K562 (cell line): ENCODE measurements at regions not wholly inside any gene's neighbourhood (a gene's known extent, or its start where the extent isn't known, plus 50 kb on each side); places are given as distances from the start of the nearest gene placed in this dataset.

Experiments
- ATAC-seq: fragments of 200-7000 bp; cut with Tn5 transposase; 3 replicates; pipeline ENCODE4 v1.9.1; 2020; ENCODE audit warnings: moderate library complexity
- BruUV-seq: library from RNA; stranded (reverse); fragments of 400-500 nt; replicated peaks from 2 replicates; lab custom pipeline; 2021; lab: Mats Ljungman, UMichigan
- CTCF ChIA-PET: fragments of 300-600 bp; formaldehyde crosslinking; extraction: SDS; loops from one replicate; lab custom pipeline; 2021; ENCODE audit warnings: low intra/inter-chr PET ratio; lab: Yijun Ruan, JAX
- POLR2A ChIA-PET: fragments of 300-600, 350-650 bp; sonication (Branson Sonifier 250); formaldehyde crosslinking; extraction: SDS; loops from one replicate; lab custom pipeline; 2021; ENCODE audit warnings: antibody characterized with exemption, inconsistent platforms; lab: Yijun Ruan, JAX
- DNase-seq, 4 experiments: peaks; one replicate each; pipeline versions ENCODE4 v3.0.0 to v3.0.0-alpha.2; 2011 to 2018; ENCODE audit warnings: low spot score in 3 of 4, mixed read lengths in 3 of 4; ENCODE audit errors: extremely low read depth in 1 of 4
- FAIRE-seq: peaks from 2 replicates; lab custom pipeline; 2011; peaks lifted over from hg19 to GRCh38; lab: Jason Lieb, UNC
- H2AFZ ChIP-seq: 2 replicates; pipeline ENCODE4 v1.6.0; 2011; ENCODE audit warnings: low read depth, low read length, control low read depth, inconsistent platforms
- H3K27ac ChIP-seq: fragments of 200-600 bp; 3 replicates; pipeline ENCODE4 v1.8.0; 2011; ENCODE audit warnings: low read depth, mild to moderate bottlenecking, control low read depth, inconsistent platforms, low read length, moderate library complexity, mixed read lengths; ENCODE audit errors: extremely low read depth
- H3K27me3 ChIP-seq, 2 experiments: fragments of 300-600 bp in 1 of 2; 2 replicates in 1 of 2; 3 replicates in 1 of 2; pipeline versions ENCODE4 v1.6.0 to v1.8.0; 2011; ENCODE audit warnings: inconsistent platforms in 2 of 2, low read length in 2 of 2, mild to moderate bottlenecking in 1 of 2, mixed read lengths in 1 of 2, moderate library complexity in 1 of 2; ENCODE audit not compliant: control insufficient read depth in 2 of 2, insufficient read depth in 2 of 2
- H3K36me3 ChIP-seq: fragments of 300-600 bp; 3 replicates; pipeline ENCODE4 v1.8.0; 2011; ENCODE audit warnings: mild to moderate bottlenecking, low read length, inconsistent platforms; ENCODE audit not compliant: control insufficient read depth, insufficient read depth
- H3K4me1 ChIP-seq, 2 experiments: fragments of 200-600 bp in 1 of 2; replicated peaks in 1 of 2; 2 replicates in 1 of 2; 3 replicates in 1 of 2; pipeline versions ENCODE4 v1.5.1 to v1.8.0; 2011; ENCODE audit warnings: inconsistent platforms in 2 of 2, low read length in 2 of 2, mild to moderate bottlenecking in 1 of 2, mixed read lengths in 1 of 2, moderate library complexity in 1 of 2; ENCODE audit not compliant: control insufficient read depth in 2 of 2, insufficient read depth in 2 of 2
- H3K4me2 ChIP-seq: 2 replicates; pipeline ENCODE4 v1.6.1; 2011; ENCODE audit warnings: low read length, control low read depth, inconsistent platforms, mixed read lengths; ENCODE audit not compliant: insufficient read depth
- H3K4me3 ChIP-seq: fragments of 200-600 bp; sonication (generic), shearing (Covaris generic); 2 replicates; pipeline ENCODE4 v1.5.1; 2016; ENCODE audit warnings: control low read depth, inconsistent platforms
- H3K79me2 ChIP-seq: fragments of 200-600 bp; 3 replicates; pipeline ENCODE4 v1.8.0; 2011; ENCODE audit warnings: low read length, inconsistent platforms; ENCODE audit not compliant: control insufficient read depth, insufficient read depth
- H3K9ac ChIP-seq, 2 experiments: 2 replicates each; pipeline versions ENCODE4 v1.6.0 to v1.6.1; 2011; ENCODE audit warnings: low read depth in 2 of 2, low read length in 2 of 2, control low read depth in 1 of 2, inconsistent platforms in 1 of 2, mild to moderate bottlenecking in 1 of 2, mixed read lengths in 1 of 2; ENCODE audit not compliant: insufficient read depth in 1 of 2
- H3K9me1 ChIP-seq: one replicate; pipeline ENCODE4 v1.6.0; 2011; ENCODE audit warnings: inconsistent platforms, mild to moderate bottlenecking, low read length, moderate library complexity; ENCODE audit not compliant: control insufficient read depth, insufficient read depth
- H3K9me3 ChIP-seq: replicated peaks from 2 replicates; pipeline ENCODE4 v1.5.1; 2011; ENCODE audit warnings: low read depth, low read length, inconsistent platforms; ENCODE audit not compliant: control insufficient read depth, insufficient read depth
- H4K20me1 ChIP-seq: replicated peaks from 2 replicates; pipeline ENCODE4 v1.6.1; 2011; ENCODE audit warnings: low read length, inconsistent platforms, mixed read lengths; ENCODE audit not compliant: control insufficient read depth, insufficient read depth
- COPS2 ChIP-seq: fragments of 450-650 bp; conservative IDR thresholded peaks from 2 replicates; pipeline ENCODE4 v1.6.1; 2016; ENCODE audit warnings: mild to moderate bottlenecking, moderate library complexity
- JUN ChIP-seq, 2 experiments: sonication (generic) in 1 of 2; formaldehyde crosslinking in 1 of 2; IDR thresholded peaks; 2 replicates each; pipeline versions ENCODE4 v1.6.1 to v1.8.0; 2012 to 2022; ENCODE audit warnings: borderline replicate concordance in 2 of 2, mild to moderate bottlenecking in 2 of 2, improper control_type of control experiment in 1 of 2, low read depth in 1 of 2, low read length in 1 of 2, missing genetic modification reagents in 1 of 2
- MCM5 ChIP-seq: fragments of 450-650 bp; IDR thresholded peaks from 2 replicates; pipeline ENCODE4 v1.6.1; 2016; ENCODE audit warnings: low read depth
- MTF1 ChIP-seq: fragments of 250-450 bp; sonication (Bioruptor Pico); IDR thresholded peaks from 2 replicates; pipeline ENCODE4 v1.9.0; 2021; ENCODE audit warnings: moderate library complexity, mild to moderate bottlenecking, inconsistent platforms, borderline replicate concordance
- NFRKB ChIP-seq: fragments of 450-650 bp; IDR thresholded peaks from 2 replicates; pipeline ENCODE4 v1.6.1; 2016; ENCODE audit warnings: low read depth
- SRSF9 ChIP-seq: fragments of 200-400 bp; formaldehyde crosslinking; IDR thresholded peaks from 2 replicates; pipeline ENCODE4 v1.6.1; 2017; ENCODE audit warnings: low read depth, low read length, borderline replicate concordance
- TOE1 ChIP-seq, 2 experiments: fragments of 450-650 bp in 1 of 2; sonication (generic) in 1 of 2; formaldehyde crosslinking in 1 of 2; IDR thresholded peaks; 2 replicates each; pipeline versions ENCODE4 v1.7.1 to v1.8.0; 2016 to 2022; ENCODE audit warnings: borderline replicate concordance in 2 of 2, mild to moderate bottlenecking in 2 of 2, antibody characterized with exemption in 1 of 2, inconsistent platforms in 1 of 2, low read depth in 1 of 2, missing genetic modification reagents in 1 of 2, moderate library complexity in 1 of 2
- ZBTB8A ChIP-seq: fragments of 450-650 bp; IDR thresholded peaks from 2 replicates; pipeline ENCODE4 v1.6.1; 2018; ENCODE audit warnings: mild to moderate bottlenecking, moderate library complexity; ENCODE audit not compliant: partially characterized antibody
- ZNF263 ChIP-seq: sonication (generic); formaldehyde crosslinking; IDR thresholded peaks from 2 replicates; pipeline ENCODE4 v1.8.0; 2022; ENCODE audit warnings: mild to moderate bottlenecking, missing genetic modification reagents, borderline replicate concordance
- WGBS: fragments of 100-300 bp; shearing (Covaris generic); methylation state at CpG from one replicate; pipeline ENCODE4 v1.1.6; 2016; ENCODE audit warnings: low coverage, mixed read lengths; ENCODE audit not compliant: insufficient coverage; ENCODE audit errors: missing lambda C conversion rate; 5-methylcytosine and 5-hydroxymethylcytosine counted together
- in situ Hi-C: fragments of 300-500 bp; cut with MboI; formaldehyde crosslinking; loops from 4 replicates; pipeline ENCODE4 v1.15.0; 2018; ENCODE audit warnings: inconsistent platforms, mixed read lengths
- intact Hi-C: fragments of 100-400 bp; cut with micrococcal nuclease; formaldehyde crosslinking; loops from 2 replicates; pipeline ENCODE4 v1.14.2; 2022
- TF ChIP-seq, protein P1 (sequence below): fragments of 250-450 bp; sonication (Bioruptor Pico); IDR thresholded peaks from 2 replicates; pipeline ENCODE4 v1.8.0; 2022; ENCODE audit warnings: moderate library complexity, mild to moderate bottlenecking, inconsistent platforms
- TF ChIP-seq, protein P2 (sequence below): sonication (generic); formaldehyde crosslinking; IDR thresholded peaks from 2 replicates; pipeline ENCODE4 v1.8.1; 2023; ENCODE audit warnings: mild to moderate bottlenecking, missing genetic modification reagents, moderate library complexity
- TF ChIP-seq, protein P3 (sequence below): sonication (generic); formaldehyde crosslinking; IDR thresholded peaks from 2 replicates; pipeline ENCODE4 v1.8.0; 2022; ENCODE audit warnings: mild to moderate bottlenecking, missing genetic modification reagents
- TF ChIP-seq, protein P4 (sequence below), 2 experiments: fragments of 150-350 bp in 1 of 2; IDR thresholded peaks; 2 replicates each; pipeline ENCODE4 v1.6.1; 2012 to 2016; ENCODE audit warnings: low read depth in 2 of 2, low read length in 2 of 2, mild to moderate bottlenecking in 1 of 2, moderate library complexity in 1 of 2

DNA sequence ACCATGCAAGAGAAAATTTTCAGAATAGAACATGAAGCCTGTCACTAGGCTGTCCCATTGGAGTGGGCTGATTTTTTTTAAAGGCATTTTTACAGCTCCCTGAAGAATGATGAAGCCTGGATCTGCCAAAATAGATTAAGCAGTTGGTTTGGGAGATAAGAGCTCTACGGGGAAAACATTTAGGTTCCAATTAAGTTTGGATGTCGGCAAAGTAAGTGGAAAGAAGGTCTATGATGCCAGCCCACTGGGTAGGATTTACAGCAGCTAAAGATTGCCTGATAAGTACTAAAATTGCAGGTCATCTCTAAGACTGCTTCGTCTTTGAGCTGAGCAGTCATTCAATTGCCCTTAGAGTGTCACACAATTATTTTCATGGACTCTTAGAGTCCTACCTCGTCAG lies 939.2 kb upstream of the CELF2 start (continued):
- TF ChIP-seq TOE1 (IDR thresholded peaks at IDR 0.05; ENCODE audit: borderline replicate concordance) (no peak), TOE1 (CRISPR knock-in tag; IDR thresholded peaks at IDR 0.05; ENCODE audit: borderline replicate concordance, low read depth) (no peak), MTF1 (CRISPR knock-in tag) (no peak)

DNA sequence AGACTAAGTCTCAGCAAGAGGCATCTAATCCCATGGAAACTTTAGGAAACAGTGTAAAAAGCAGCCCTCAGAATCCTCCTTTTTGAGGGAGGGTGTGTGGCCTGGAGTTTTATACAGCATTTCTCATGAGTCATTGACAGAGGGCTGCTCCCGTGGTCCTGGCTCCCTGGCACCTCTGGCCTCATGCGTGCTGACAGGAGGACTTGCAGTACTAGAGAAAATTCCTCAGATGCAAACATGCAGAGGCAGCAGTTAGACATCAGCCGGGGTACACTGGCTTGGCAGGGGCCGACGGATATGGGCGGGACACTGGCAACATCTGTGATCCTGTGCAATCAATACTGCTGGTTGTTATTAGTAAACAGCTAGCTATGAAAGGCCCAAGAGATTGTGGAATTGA lies 925.1 kb upstream of the CELF2 start:
- Histone ChIP-seq H3K4me1 (no peaks in the 10 kb centered on the region), H3K9me3 (peaks cover 2% of the 10 kb centered on the region; the same call in 1 of the 2 replicates), H3K27ac (no peak overlapping the region), H3K36me3 (no peaks in the 10 kb centered on the region), H3K9me1 (no peaks in the 10 kb centered on the region), H2AFZ (no peak overlapping the region), H3K9ac (no peak overlapping the region), H3K4me3 (no peak overlapping the region), H4K20me1 (no peaks in the 10 kb centered on the region), H3K27me3 (no peaks in the 10 kb centered on the region), H3K79me2 (no peaks in the 10 kb centered on the region), H3K4me2 (no peak overlapping the region)
- 0% methylated on average over 6 of the region's 6 CpGs for WGBS
- FAIRE-seq, result no peak
- ChIA-PET POLR2A (no interaction called here), CTCF (no interaction called here)
- in situ Hi-C loops (no loop called here), intact Hi-C loops (no loop called here)
- BruUV-seq, result no TSS peak
- no peak for DNase-seq
- ATAC-seq, result no peak
- TF ChIP-seq, protein P1, sequence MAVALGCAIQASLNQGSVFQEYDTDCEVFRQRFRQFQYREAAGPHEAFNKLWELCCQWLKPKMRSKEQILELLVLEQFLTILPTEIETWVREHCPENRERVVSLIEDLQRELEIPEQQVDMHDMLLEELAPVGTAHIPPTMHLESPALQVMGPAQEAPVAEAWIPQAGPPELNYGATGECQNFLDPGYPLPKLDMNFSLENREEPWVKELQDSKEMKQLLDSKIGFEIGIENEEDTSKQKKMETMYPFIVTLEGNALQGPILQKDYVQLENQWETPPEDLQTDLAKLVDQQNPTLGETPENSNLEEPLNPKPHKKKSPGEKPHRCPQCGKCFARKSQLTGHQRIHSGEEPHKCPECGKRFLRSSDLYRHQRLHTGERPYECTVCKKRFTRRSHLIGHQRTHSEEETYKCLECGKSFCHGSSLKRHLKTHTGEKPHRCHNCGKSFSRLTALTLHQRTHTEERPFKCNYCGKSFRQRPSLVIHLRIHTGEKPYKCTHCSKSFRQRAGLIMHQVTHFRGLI, result no peak
- no peak for TF ChIP-seq COPS2
- TF ChIP-seq, protein P2, sequence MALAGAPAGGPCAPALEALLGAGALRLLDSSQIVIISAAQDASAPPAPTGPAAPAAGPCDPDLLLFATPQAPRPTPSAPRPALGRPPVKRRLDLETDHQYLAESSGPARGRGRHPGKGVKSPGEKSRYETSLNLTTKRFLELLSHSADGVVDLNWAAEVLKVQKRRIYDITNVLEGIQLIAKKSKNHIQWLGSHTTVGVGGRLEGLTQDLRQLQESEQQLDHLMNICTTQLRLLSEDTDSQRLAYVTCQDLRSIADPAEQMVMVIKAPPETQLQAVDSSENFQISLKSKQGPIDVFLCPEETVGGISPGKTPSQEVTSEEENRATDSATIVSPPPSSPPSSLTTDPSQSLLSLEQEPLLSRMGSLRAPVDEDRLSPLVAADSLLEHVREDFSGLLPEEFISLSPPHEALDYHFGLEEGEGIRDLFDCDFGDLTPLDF (CRISPR knock-in tag), result no peak
- TF ChIP-seq, protein P3, sequence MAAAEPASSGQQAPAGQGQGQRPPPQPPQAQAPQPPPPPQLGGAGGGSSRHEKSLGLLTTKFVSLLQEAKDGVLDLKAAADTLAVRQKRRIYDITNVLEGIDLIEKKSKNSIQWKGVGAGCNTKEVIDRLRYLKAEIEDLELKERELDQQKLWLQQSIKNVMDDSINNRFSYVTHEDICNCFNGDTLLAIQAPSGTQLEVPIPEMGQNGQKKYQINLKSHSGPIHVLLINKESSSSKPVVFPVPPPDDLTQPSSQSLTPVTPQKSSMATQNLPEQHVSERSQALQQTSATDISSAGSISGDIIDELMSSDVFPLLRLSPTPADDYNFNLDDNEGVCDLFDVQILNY, result no peak
- no peak for TF ChIP-seq NFRKB
- no peak for TF ChIP-seq ZNF263
- no peak for TF ChIP-seq SRSF9
- no peak for TF ChIP-seq ZBTB8A
- no peak for TF ChIP-seq MCM5
- TF ChIP-seq, protein P4, sequence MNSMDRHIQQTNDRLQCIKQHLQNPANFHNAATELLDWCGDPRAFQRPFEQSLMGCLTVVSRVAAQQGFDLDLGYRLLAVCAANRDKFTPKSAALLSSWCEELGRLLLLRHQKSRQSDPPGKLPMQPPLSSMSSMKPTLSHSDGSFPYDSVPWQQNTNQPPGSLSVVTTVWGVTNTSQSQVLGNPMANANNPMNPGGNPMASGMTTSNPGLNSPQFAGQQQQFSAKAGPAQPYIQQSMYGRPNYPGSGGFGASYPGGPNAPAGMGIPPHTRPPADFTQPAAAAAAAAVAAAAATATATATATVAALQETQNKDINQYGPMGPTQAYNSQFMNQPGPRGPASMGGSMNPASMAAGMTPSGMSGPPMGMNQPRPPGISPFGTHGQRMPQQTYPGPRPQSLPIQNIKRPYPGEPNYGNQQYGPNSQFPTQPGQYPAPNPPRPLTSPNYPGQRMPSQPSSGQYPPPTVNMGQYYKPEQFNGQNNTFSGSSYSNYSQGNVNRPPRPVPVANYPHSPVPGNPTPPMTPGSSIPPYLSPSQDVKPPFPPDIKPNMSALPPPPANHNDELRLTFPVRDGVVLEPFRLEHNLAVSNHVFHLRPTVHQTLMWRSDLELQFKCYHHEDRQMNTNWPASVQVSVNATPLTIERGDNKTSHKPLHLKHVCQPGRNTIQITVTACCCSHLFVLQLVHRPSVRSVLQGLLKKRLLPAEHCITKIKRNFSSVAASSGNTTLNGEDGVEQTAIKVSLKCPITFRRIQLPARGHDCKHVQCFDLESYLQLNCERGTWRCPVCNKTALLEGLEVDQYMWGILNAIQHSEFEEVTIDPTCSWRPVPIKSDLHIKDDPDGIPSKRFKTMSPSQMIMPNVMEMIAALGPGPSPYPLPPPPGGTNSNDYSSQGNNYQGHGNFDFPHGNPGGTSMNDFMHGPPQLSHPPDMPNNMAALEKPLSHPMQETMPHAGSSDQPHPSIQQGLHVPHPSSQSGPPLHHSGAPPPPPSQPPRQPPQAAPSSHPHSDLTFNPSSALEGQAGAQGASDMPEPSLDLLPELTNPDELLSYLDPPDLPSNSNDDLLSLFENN (IDR thresholded peaks at IDR 0.05; ENCODE audit: low read depth in 2 of 2, low read length in 2 of 2), result no peak
- TF ChIP-seq JUN (IDR thresholded peaks at IDR 0.05; ENCODE audit: borderline replicate concordance, low read depth, low read length), result no peak
- TF ChIP-seq JUN (CRISPR knock-in tag; IDR thresholded peaks at IDR 0.05; ENCODE audit: borderline replicate concordance), result no peak
